Transverse colon (tissue), 4 donors: ENCODE measurements at regions not wholly inside any gene's neighbourhood (a gene's known extent, or its start where the extent isn't known, plus 50 kb on each side); places are given as distances from the start of the nearest gene placed in this dataset.

Experiments used
- DNase-seq: peaks from one replicate; pipeline ENCODE4 v3.0.0-alpha.2; 2019
- H3K27ac ChIP-seq, 4 donors: fragments of 200-600 bp; sonication (generic); 2 replicates each; pipeline ENCODE4 v1.5.1; 2016 to 2018; ENCODE audit warnings: inconsistent platforms in 4 of 4
- H3K27me3 ChIP-seq: fragments of 200-600 bp; sonication (generic); 2 replicates; pipeline ENCODE4 v1.5.1; 2017; ENCODE audit warnings: inconsistent platforms
- H3K36me3 ChIP-seq, 4 donors: fragments of 200-600 bp; sonication (generic); 2 replicates each; pipeline ENCODE4 v1.5.1; 2017 to 2019; ENCODE audit warnings: inconsistent platforms in 4 of 4
- H3K4me1 ChIP-seq, 4 donors: fragments of 200-600 bp; sonication (generic); 2 replicates each; pipeline ENCODE4 v1.5.1; 2017 to 2020; ENCODE audit warnings: inconsistent platforms in 4 of 4
- H3K4me3 ChIP-seq, 4 donors: fragments of 200-600 bp; sonication (generic); 1 replicate in 1 of 4; 2 replicates in 3 of 4; pipeline versions ENCODE4 v1.5.1 to v1.6.1; 2017 to 2019; ENCODE audit warnings: inconsistent platforms in 4 of 4
- H3K9me3 ChIP-seq, 2 donors: fragments of 200-600 bp; sonication (generic); 2 replicates each; pipeline ENCODE4 v1.5.1; 2017 to 2019; ENCODE audit warnings: inconsistent platforms in 2 of 2
- EP300 ChIP-seq: sonication (generic); formaldehyde crosslinking; IDR thresholded peaks from one replicate; pipeline ENCODE4 v1.6.1; 2017; ENCODE audit warnings: antibody characterized with exemption, low read depth
- POLR2A ChIP-seq: fragments of 450-650 bp; IDR thresholded peaks from one replicate; pipeline ENCODE4 v1.6.1; 2016; ENCODE audit warnings: antibody characterized with exemption, mild to moderate bottlenecking, moderate library complexity
- POLR2AphosphoS5 ChIP-seq, 3 donors: sonication (generic); formaldehyde crosslinking; IDR thresholded peaks; one replicate each; pipeline ENCODE4 v1.6.1; 2016; ENCODE audit warnings: antibody characterized with exemption in 3 of 3
- WGBS, 2 donors: methylation state at CpG; one replicate each; pipeline ENCODE4 v1.1.5; 2018; ENCODE audit warnings: low coverage in 1 of 2; 5-methylcytosine and 5-hydroxymethylcytosine counted together
- in situ Hi-C, 4 donors: fragments of 200-750 bp; cut with MboI; loops; one replicate each; pipeline versions ENCODE4 v1.15.0 to v1.15.1; 2017; ENCODE audit warnings: low sequenced_read_pairs in 3 of 4, low pct_ligation_motif_present in 1 of 4, low pct_unique_long_range_greater_than_20kb in 1 of 4
- intact Hi-C: fragments of 100-400 bp; cut with DNase I; formaldehyde crosslinking; loops from one replicate; pipeline ENCODE4 v1.15.1; 2023; ENCODE audit warnings: low total_unique reads
- TF ChIP-seq, protein P1 (sequence below), 5 experiments: fragments of 200-600 bp in 3 of 5; fragments of 450-650 bp in 2 of 5; sonication (generic) in 3 of 5; IDR thresholded peaks; 1 replicate in 2 of 5; 2 replicates in 3 of 5; pipeline ENCODE4 v1.5.1; 2016 to 2017; ENCODE audit warnings: antibody characterized with exemption in 5 of 5, inconsistent platforms in 3 of 5, mild to moderate bottlenecking in 2 of 5, moderate library complexity in 1 of 5

DNA sequence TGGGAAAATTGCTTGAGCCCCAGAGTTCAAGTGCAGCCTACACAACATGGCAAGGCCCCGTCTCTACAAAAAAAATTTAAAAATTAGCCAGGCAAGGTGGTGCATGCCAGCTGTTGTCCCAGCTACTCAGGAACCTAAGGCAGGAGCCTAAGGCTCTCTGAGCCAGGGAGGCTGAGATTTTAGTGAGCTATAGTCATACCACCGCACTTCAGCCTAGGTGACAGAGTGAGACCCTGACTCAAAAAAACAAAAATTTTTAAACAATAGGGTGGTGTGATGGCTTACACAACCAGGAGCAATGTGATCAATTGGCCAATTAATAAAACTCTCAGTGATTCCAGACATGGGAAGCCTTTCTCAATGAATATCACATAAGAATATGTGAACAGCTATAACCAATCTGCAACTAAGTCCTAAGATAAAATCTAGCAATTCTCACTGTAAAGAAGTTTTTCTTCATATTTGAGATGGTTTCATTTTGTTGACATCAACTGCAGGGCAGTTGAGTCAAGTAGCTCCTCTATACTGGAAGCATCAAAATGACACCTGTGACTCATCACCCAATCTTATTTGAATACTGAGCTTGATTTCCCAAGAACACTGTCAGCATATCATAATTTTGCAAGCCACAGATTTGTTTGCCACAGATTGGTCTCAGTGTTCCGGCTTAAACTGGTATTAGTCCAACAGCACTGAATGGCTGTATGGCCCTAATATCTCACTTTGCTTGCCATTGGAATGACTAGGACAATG lies 169.0 kb upstream of the GJE1 start:
- no peak for DNase-seq
- H3K27ac ChIP-seq: no peak overlapping the region
- H3K4me3 ChIP-seq: no peak overlapping the region
- intact Hi-C loops (no loop called here), in situ Hi-C loops (no loop called here)
- WGBS, 2 donors: 86 to 89% methylated on average over 3 of the region's 3 CpGs
- H3K27me3 ChIP-seq: no peaks in the 10 kb centered on the region
- H3K4me1 ChIP-seq: no peaks in the 10 kb centered on the region
- no peaks in the 10 kb centered on the region for H3K36me3 ChIP-seq
- TF ChIP-seq, protein P1, sequence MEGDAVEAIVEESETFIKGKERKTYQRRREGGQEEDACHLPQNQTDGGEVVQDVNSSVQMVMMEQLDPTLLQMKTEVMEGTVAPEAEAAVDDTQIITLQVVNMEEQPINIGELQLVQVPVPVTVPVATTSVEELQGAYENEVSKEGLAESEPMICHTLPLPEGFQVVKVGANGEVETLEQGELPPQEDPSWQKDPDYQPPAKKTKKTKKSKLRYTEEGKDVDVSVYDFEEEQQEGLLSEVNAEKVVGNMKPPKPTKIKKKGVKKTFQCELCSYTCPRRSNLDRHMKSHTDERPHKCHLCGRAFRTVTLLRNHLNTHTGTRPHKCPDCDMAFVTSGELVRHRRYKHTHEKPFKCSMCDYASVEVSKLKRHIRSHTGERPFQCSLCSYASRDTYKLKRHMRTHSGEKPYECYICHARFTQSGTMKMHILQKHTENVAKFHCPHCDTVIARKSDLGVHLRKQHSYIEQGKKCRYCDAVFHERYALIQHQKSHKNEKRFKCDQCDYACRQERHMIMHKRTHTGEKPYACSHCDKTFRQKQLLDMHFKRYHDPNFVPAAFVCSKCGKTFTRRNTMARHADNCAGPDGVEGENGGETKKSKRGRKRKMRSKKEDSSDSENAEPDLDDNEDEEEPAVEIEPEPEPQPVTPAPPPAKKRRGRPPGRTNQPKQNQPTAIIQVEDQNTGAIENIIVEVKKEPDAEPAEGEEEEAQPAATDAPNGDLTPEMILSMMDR (IDR thresholded peaks at IDR 0.05): no peak
- TF ChIP-seq EP300: no peak
- TF ChIP-seq POLR2AphosphoS5 (IDR thresholded peaks at IDR 0.05): no peak
- no peak for TF ChIP-seq POLR2A
- no peaks in the 10 kb centered on the region for H3K9me3 ChIP-seq

GRCh38 chr6:141957271-141957670 lies 175.5 kb upstream of the GJE1 start:
- 61 to 64% methylated on average over 3 to 4 of the region's 4 CpGs for WGBS, 2 donors
- intact Hi-C loops: no loop called here
- Histone ChIP-seq H3K9me3 (peaks cover 5% of the 10 kb centered on the region in 2 donors), H3K36me3 (no peaks in the 10 kb centered on the region), H3K4me1 (no peaks in the 10 kb centered on the region), H3K27me3 (no peaks in the 10 kb centered on the region), H3K4me3 (no peak overlapping the region), H3K27ac (no peak overlapping the region)
- no peak for TF ChIP-seq EP300
- TF ChIP-seq POLR2A: no peak
- no peak for TF ChIP-seq POLR2AphosphoS5 (IDR thresholded peaks at IDR 0.05)
- TF ChIP-seq, protein P1 (IDR thresholded peaks at IDR 0.05): no peak
- DNase-seq: no peak
- in situ Hi-C loops: no loop called here

GRCh38 chr6:141956868-141957267 lies 175.9 kb upstream of the GJE1 start:
- H3K27ac ChIP-seq: no peak overlapping the region
- no peak overlapping the region for H3K4me3 ChIP-seq
- H3K27me3 ChIP-seq: no peaks in the 10 kb centered on the region
- H3K36me3 ChIP-seq: no peaks in the 10 kb centered on the region
- in situ Hi-C loops (no loop called here), intact Hi-C loops (no loop called here)
- H3K9me3 ChIP-seq: peaks cover 5% of the 10 kb centered on the region in 2 donors
- WGBS, 2 donors: 56% methylated on average over 1 of the region's 1 CpG; no CpG with 5 or more reads in 1 of the 2 donors
- no peak for DNase-seq
- no peaks in the 10 kb centered on the region for H3K4me1 ChIP-seq
- TF ChIP-seq POLR2A (no peak), EP300 (no peak), POLR2AphosphoS5 (IDR thresholded peaks at IDR 0.05) (no peak)
- TF ChIP-seq, protein P1 (IDR thresholded peaks at IDR 0.05): no peak

GRCh38 chr6:141956046-141956761 lies 176.5 kb upstream of the GJE1 start:
- Histone ChIP-seq H3K36me3 (no peaks in the 10 kb centered on the region), H3K4me3 (no peak overlapping the region), H3K4me1 (no peaks in the 10 kb centered on the region), H3K9me3 (peaks cover 5% of the 10 kb centered on the region in 2 donors), H3K27me3 (no peaks in the 10 kb centered on the region), H3K27ac (no peak overlapping the region)
- intact Hi-C loops: no loop called here
- 54 to 58% methylated on average over 3 of the region's 3 CpGs for WGBS, 2 donors
- TF ChIP-seq, protein P1 (IDR thresholded peaks at IDR 0.05): no peak
- TF ChIP-seq EP300 (no peak), POLR2A (no peak), POLR2AphosphoS5 (IDR thresholded peaks at IDR 0.05) (no peak)
- DNase-seq: no peak
- in situ Hi-C loops: no loop called here
